D721Med (cell line): ENCODE measurements at regions not wholly inside any gene's neighbourhood (a gene's known extent, or its start where the extent isn't known, plus 50 kb on each side); places are given as distances from the start of the nearest gene placed in this dataset.

Source experiments
- DNase-seq: peaks from one replicate; pipeline ENCODE4 v3.0.0; 2011; ENCODE audit warnings: low spot score; ENCODE audit not compliant: insufficient read length
- FAIRE-seq: peaks from 2 replicates; lab custom pipeline; 2011; peaks lifted over from hg19 to GRCh38; lab: Jason Lieb, UNC
- CTCF ChIP-seq: IDR thresholded peaks from 2 replicates; pipeline ENCODE4 v1.5.1; 2012; ENCODE audit warnings: mild to moderate bottlenecking, control low read depth; ENCODE audit not compliant: insufficient read depth; ENCODE audit errors: missing control alignments

GRCh38 chr12:58029260-58029659 is 87.9 kb downstream of the ATP23 start:
- no peak for FAIRE-seq
- no peak for DNase-seq
- TF ChIP-seq CTCF = no peak

- DNase-seq (no peak), FAIRE-seq (no peak)
- no peak for TF ChIP-seq CTCF
Measured at GRCh38 chr12:58030566-58031279, 89.4 kb downstream of the ATP23 start.

- TF ChIP-seq CTCF = no peak
- DNase-seq = no peak
Measured at GRCh38 chr12:58032156-58032555, 90.8 kb downstream of the ATP23 start.

GRCh38 chr12:58033831-58034230 is 92.5 kb downstream of the ATP23 start:
- DNase-seq = no peak
- no peak for FAIRE-seq
- TF ChIP-seq CTCF = no peak

More at GRCh38 chr12:58032156-58032555, 90.8 kb downstream of the ATP23 start:
- FAIRE-seq = no peak

GRCh38 chr12:58034311-58034710 is 92.9 kb downstream of the ATP23 start:
- DNase-seq (no peak), FAIRE-seq (no peak)
- TF ChIP-seq CTCF = no peak

GRCh38 chr12:58034712-58035111 is 93.3 kb downstream of the ATP23 start:
- no peak for DNase-seq
- no peak for TF ChIP-seq CTCF
- no peak for FAIRE-seq

GRCh38 chr12:58041441-58041840 is 100.1 kb downstream of the ATP23 start:
- no peak for DNase-seq
- no peak for FAIRE-seq
- no peak for TF ChIP-seq CTCF
